Osteoblast (primary cell): ENCODE measurements at regions not wholly inside any gene's neighbourhood (a gene's known extent, or its start where the extent isn't known, plus 50 kb on each side); places are given as distances from the start of the nearest gene placed in this dataset.

Experiments used
- DNase-seq: peaks from one replicate; pipeline ENCODE4 v3.0.0; 2011; ENCODE audit warnings: low spot score, mixed read lengths; ENCODE audit not compliant: insufficient read length; ENCODE audit errors: missing footprints
- H2AFZ ChIP-seq: 2 replicates; pipeline ENCODE4 v1.6.0; 2011; ENCODE audit warnings: mild to moderate bottlenecking, low read length
- H3K27ac ChIP-seq: 2 replicates; pipeline ENCODE4 v1.5.1; 2011; ENCODE audit warnings: mild to moderate bottlenecking, low read depth, low read length, moderate library complexity
- H3K27me3 ChIP-seq: 2 replicates; pipeline ENCODE4 v1.6.0; 2012; ENCODE audit warnings: mild to moderate bottlenecking, control low read depth, inconsistent platforms, low read length, moderate library complexity; ENCODE audit not compliant: insufficient read depth
- H3K36me3 ChIP-seq: 2 replicates; pipeline ENCODE4 v1.5.1; 2011; ENCODE audit warnings: mild to moderate bottlenecking, low read length, control low read depth, moderate library complexity; ENCODE audit not compliant: insufficient read depth
- H3K4me1 ChIP-seq: 2 replicates; pipeline ENCODE4 v1.5.1; 2011; ENCODE audit warnings: mild to moderate bottlenecking, low read length, control low read depth, moderate library complexity; ENCODE audit not compliant: insufficient read depth
- H3K4me2 ChIP-seq: 2 replicates; pipeline ENCODE4 v1.6.0; 2011; ENCODE audit warnings: mild to moderate bottlenecking, low read length; ENCODE audit not compliant: insufficient read depth
- H3K4me3 ChIP-seq: fragments of 200-600 bp; sonication (generic); 3 replicates; pipeline ENCODE4 v1.5.1; 2012; ENCODE audit warnings: mild to moderate bottlenecking, low read length, inconsistent platforms; ENCODE audit not compliant: insufficient read depth
- H3K79me2 ChIP-seq: 2 replicates; pipeline ENCODE4 v1.6.0; 2012; ENCODE audit warnings: mild to moderate bottlenecking, low read length, control low read depth, inconsistent platforms; ENCODE audit not compliant: insufficient read depth
- H3K9me3 ChIP-seq: 2 replicates; pipeline ENCODE4 v1.5.1; 2011; ENCODE audit warnings: low read depth, low read length, control low read depth
- H4K20me1 ChIP-seq: 2 replicates; pipeline ENCODE4 v1.6.0; 2012; ENCODE audit warnings: mild to moderate bottlenecking, low read length, control low read depth; ENCODE audit not compliant: insufficient read depth
- CTCF ChIP-seq: IDR thresholded peaks from 2 replicates; pipeline ENCODE4 v1.5.1; 2011; ENCODE audit warnings: mild to moderate bottlenecking, low read depth, low read length, moderate library complexity; ENCODE audit errors: extremely low read depth

GRCh38 chr3:117531078-117531767, 821.6 kb downstream of the TUSC7 start:
- H3K9me3 ChIP-seq = no peaks in the 10 kb centered on the region
- H2AFZ ChIP-seq = no peak overlapping the region
- no peaks in the 10 kb centered on the region for H3K27me3 ChIP-seq
- no peak overlapping the region for H3K4me3 ChIP-seq
- no peaks in the 10 kb centered on the region for H4K20me1 ChIP-seq
- no peak for DNase-seq
- H3K4me2 ChIP-seq = no peak overlapping the region
- no peaks in the 10 kb centered on the region for H3K79me2 ChIP-seq
- TF ChIP-seq CTCF = no peak
- no peak overlapping the region for H3K27ac ChIP-seq
- no peaks in the 10 kb centered on the region for H3K4me1 ChIP-seq
- H3K36me3 ChIP-seq = no peaks in the 10 kb centered on the region

- H3K9me3 ChIP-seq = no peaks in the 10 kb centered on the region
- H3K27me3 ChIP-seq = no peaks in the 10 kb centered on the region
- no peak overlapping the region for H3K27ac ChIP-seq
- H3K36me3 ChIP-seq = no peaks in the 10 kb centered on the region
- no peak overlapping the region for H3K4me2 ChIP-seq
- H3K4me3 ChIP-seq = no peak overlapping the region
- H3K4me1 ChIP-seq = no peaks in the 10 kb centered on the region
- no peaks in the 10 kb centered on the region for H3K79me2 ChIP-seq
- no peak for DNase-seq
- TF ChIP-seq CTCF = no peak
- H2AFZ ChIP-seq = no peak overlapping the region
- H4K20me1 ChIP-seq = no peaks in the 10 kb centered on the region
Observed at GRCh38 chr3:117532268-117532667, 822.7 kb downstream of the TUSC7 start.

GRCh38 chr3:117534138-117534537, 824.6 kb downstream of the TUSC7 start:
- Histone ChIP-seq H4K20me1 (no peaks in the 10 kb centered on the region), H3K36me3 (no peaks in the 10 kb centered on the region), H3K4me3 (no peak overlapping the region), H3K9me3 (no peaks in the 10 kb centered on the region), H3K27me3 (no peaks in the 10 kb centered on the region), H3K79me2 (no peaks in the 10 kb centered on the region), H3K4me2 (no peak overlapping the region), H3K27ac (no peak overlapping the region), H2AFZ (no peak overlapping the region), H3K4me1 (no peaks in the 10 kb centered on the region)
- DNase-seq = no peak
- TF ChIP-seq CTCF = no peak

GRCh38 chr3:117536006-117536405, 826.4 kb downstream of the TUSC7 start:
- H3K27ac ChIP-seq = no peak overlapping the region
- no peaks in the 10 kb centered on the region for H3K36me3 ChIP-seq
- H3K4me3 ChIP-seq = no peak overlapping the region
- no peak for DNase-seq
- H3K79me2 ChIP-seq = no peaks in the 10 kb centered on the region
- H3K27me3 ChIP-seq = no peaks in the 10 kb centered on the region
- no peaks in the 10 kb centered on the region for H3K4me1 ChIP-seq
- H4K20me1 ChIP-seq = no peaks in the 10 kb centered on the region
- no peak for TF ChIP-seq CTCF
- no peaks in the 10 kb centered on the region for H3K9me3 ChIP-seq
- no peak overlapping the region for H2AFZ ChIP-seq
- H3K4me2 ChIP-seq = no peak overlapping the region
